22Rv1 (cell line): ENCODE measurements at regions not wholly inside any gene's neighbourhood (a gene's known extent, or its start where the extent isn't known, plus 50 kb on each side); places are given as distances from the start of the nearest gene placed in this dataset.

Experiments used
- H3K27ac ChIP-seq: fragments of 450-650 bp; 2 replicates; pipeline ENCODE4 v1.5.1; 2017
- CTCF ChIP-seq: fragments of 450-650 bp; IDR thresholded peaks from 2 replicates; pipeline ENCODE4 v1.5.1; 2017; ENCODE audit warnings: mild to moderate bottlenecking
- ZFX ChIP-seq: fragments of 450-650 bp; IDR thresholded peaks from 2 replicates; pipeline ENCODE4 v1.6.1; 2017; ENCODE audit warnings: antibody characterized with exemption, borderline replicate concordance

GRCh38 chr13:61144301-61144700 lies 271.3 kb downstream of the PCDH20 start:
- TF ChIP-seq CTCF (no peak), ZFX (no peak)
- H3K27ac ChIP-seq = no peak overlapping the region

DNA sequence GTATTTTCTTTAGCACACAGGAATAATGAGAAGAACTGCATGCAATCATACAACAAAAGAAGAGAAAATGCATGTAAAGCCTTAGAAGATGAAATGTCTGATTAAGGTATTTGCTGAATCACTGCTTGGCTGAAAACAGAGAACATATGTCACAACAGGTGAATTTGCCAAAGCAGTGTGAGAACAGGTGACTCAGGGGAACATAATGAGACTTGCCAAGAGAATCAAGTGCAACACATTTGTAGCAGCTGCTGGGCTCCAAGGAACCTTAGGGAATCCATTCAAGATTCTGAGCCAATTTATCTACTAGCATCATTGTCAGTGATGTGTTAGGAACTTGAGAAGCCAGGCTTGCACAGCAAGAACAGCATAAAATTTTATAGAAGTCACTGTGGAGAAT lies 273.1 kb downstream of the PCDH20 start:
- no peak for TF ChIP-seq CTCF
- TF ChIP-seq ZFX = no peak
- H3K27ac ChIP-seq = no peak overlapping the region

GRCh38 chr13:61138857-61139256 lies 276.8 kb downstream of the PCDH20 start:
- no peak for TF ChIP-seq ZFX
- TF ChIP-seq CTCF = no peak
- H3K27ac ChIP-seq = no peak overlapping the region

GRCh38 chr13:61136515-61136914 lies 279.1 kb downstream of the PCDH20 start:
- no peak overlapping the region for H3K27ac ChIP-seq
- TF ChIP-seq CTCF (no peak), ZFX (no peak)

GRCh38 chr13:61136093-61136492 lies 279.6 kb downstream of the PCDH20 start:
- no peak for TF ChIP-seq ZFX
- TF ChIP-seq CTCF = no peak
- no peak overlapping the region for H3K27ac ChIP-seq

DNA sequence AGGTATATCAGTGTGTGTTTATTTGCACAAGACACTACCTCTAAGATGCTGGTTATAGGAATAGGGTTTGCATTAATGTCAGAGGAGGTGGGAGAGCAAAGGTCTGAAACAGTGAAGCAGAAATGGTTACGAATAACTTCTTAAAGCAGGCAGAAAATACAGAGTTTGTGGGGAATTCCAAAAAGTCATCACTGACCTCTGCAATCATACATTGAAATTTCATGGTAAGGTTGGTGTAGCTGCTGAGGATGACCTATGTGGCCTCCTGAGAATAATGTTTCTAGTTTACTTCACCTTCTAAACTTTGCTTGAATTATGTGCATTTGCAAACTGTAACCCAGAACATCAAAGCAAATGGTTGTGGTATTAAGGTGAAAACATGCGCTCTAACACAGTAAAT lies 280.1 kb downstream of the PCDH20 start:
- TF ChIP-seq ZFX (no peak), CTCF (no peak)
- H3K27ac ChIP-seq = no peak overlapping the region

DNA sequence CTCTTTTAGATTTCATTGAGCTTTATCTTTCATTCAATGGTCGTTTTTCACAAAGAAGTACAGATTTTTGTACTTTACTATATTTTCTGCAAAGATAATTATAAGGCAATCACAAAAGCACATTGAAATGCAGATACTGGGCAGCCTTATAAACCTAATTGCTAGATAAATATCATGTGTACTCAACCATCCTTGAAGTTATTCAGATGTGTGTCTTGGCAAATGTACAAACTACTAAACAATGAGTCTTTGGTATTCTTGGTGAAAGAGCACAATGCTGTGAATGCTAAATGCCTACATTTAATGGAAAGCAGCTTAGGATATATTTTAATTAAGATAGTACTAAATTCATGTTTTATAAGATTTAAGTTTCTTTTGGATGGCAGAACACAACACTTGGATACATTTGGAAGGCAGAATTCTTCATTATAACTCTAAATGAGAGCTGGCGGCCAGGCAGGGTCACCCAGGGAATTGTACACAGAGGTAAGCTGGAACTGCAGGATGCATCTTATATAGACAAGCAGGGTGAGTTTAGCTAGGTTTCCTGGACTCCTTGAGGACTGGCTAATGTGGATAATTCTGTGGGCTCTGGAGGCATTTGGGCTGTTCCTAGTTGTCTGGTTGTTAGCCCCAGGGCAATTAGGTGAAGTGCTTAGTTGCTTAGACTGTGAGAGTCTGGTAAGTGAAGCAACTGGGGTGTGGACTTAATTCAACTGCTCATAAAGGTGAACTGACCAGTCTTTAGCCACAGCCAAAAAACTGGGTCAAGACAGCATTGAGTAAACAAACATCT lies 286.6 kb downstream of the PCDH20 start:
- peak overlapping the region; percentile 79 for H3K27ac ChIP-seq
- TF ChIP-seq ZFX (no peak), CTCF (no peak)
